ENCODE measurements at regions not wholly inside any gene's neighbourhood (a gene's known extent, or its start where the extent isn't known, plus 50 kb on each side); places are given as distances from the start of the nearest gene placed in this dataset.

DNA sequence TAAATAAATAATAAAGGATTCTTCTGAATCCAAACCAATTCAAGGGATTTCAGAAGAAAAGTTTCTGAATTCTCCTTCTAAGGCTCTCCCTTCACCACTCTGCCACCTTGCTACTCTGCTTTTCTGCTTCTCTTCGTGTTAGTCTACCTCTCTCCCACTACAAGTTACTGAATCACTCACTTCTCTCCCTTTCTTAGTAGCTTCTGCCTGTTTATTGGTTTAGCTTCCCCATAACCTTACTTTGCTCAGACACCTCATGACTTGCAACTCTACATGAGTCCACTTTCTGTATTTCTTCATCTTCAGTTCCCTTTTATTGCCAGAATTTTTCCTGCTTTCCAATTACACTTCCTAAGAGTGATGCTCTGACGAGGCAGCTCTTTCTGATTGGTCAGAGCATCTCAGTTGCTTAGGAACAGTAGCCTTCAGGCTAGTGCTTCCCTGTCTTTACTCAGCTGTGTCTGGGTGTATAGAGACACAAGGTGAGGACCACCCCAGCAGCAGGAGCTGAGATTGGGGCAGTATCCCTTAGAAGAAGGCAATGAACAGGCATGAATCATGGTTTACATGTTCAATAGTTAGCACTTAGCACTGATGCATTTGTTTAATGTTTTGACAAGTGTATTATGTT is 144.6 kb downstream of the SLC30A10 start:
- no peak for DNase-seq (ENCODE audit: low read depth)
- no peak overlapping the region for H3K4me3 ChIP-seq (ENCODE audit: low read depth, low read length)
- TF ChIP-seq, protein P1, sequence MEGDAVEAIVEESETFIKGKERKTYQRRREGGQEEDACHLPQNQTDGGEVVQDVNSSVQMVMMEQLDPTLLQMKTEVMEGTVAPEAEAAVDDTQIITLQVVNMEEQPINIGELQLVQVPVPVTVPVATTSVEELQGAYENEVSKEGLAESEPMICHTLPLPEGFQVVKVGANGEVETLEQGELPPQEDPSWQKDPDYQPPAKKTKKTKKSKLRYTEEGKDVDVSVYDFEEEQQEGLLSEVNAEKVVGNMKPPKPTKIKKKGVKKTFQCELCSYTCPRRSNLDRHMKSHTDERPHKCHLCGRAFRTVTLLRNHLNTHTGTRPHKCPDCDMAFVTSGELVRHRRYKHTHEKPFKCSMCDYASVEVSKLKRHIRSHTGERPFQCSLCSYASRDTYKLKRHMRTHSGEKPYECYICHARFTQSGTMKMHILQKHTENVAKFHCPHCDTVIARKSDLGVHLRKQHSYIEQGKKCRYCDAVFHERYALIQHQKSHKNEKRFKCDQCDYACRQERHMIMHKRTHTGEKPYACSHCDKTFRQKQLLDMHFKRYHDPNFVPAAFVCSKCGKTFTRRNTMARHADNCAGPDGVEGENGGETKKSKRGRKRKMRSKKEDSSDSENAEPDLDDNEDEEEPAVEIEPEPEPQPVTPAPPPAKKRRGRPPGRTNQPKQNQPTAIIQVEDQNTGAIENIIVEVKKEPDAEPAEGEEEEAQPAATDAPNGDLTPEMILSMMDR (IDR thresholded peaks at IDR 0.05; ENCODE audit: low read depth, low read length, missing control alignments): no peak

DNA sequence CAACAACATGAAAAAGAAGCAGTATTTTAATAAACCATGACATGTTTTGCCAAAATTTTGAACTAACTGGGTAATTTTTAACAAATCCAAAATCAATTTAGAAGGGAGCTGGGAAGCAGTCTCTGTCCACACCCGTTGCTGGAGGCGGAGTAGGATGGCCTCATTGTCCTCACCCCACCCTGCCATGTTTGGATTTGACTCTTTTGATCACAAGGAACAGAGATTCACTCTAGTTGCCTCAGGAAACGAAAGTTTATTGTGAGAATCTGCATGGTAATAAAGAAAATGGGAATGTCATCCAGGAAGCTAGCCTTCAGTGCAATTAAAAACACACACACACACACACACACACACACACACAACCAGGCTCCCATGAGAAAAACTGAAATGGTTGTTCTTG is 145.4 kb downstream of the SLC30A10 start:
- TF ChIP-seq, protein P1 (IDR thresholded peaks at IDR 0.05; ENCODE audit: low read depth, low read length, missing control alignments): no peak
- DNase-seq (ENCODE audit: low read depth): no peak
- no peak overlapping the region for H3K4me3 ChIP-seq (ENCODE audit: low read depth, low read length)

DNA sequence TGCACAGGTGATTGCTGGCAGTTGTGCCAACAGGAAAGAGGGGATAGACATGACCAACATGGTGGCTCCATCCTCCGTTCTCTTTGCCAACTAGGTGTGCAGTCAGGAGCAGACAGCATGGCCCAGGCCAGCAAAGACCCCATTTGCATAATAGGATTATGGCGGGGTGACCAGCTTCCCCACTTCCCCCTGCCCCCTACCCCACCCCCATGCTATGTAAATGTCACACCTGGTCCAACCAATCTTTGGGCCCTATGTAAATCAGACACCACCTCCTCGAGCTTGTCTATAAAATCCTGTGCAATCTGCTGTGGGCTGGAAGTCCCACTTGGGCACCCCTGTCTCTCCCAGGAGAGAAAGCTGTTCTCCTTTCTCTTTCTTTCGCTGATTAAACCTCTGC is 146.0 kb downstream of the SLC30A10 start:
- no peak for DNase-seq (ENCODE audit: low read depth)
- H3K4me3 ChIP-seq (ENCODE audit: low read depth, low read length): no peak overlapping the region

DNA sequence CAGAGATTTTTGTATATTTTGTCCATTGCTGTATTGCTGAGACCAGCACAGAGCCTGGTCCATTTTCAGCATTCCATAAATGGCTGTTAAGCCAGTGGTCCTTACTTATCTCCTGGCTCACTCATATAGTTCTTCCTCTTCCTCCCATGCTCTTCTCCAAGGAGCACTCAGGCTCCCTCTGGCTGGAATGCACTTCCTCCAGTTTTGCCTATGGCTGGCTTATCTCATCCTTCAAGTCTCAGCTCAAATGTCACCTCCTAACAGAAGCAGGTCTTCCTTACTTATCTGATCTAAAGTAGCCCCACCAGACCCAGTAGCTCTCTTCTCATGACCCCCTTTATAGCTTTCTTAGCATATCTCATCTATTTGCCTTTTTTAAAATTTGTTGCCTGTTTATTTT is 146.9 kb downstream of the SLC30A10 start:
- no peak overlapping the region for H3K4me3 ChIP-seq (ENCODE audit: low read depth, low read length)
- DNase-seq (ENCODE audit: low read depth): no peak
- TF ChIP-seq, protein P1 (IDR thresholded peaks at IDR 0.05; ENCODE audit: low read depth, low read length, missing control alignments): no peak

More for the DNA sequence above, 146.0 kb downstream of the SLC30A10 start:
- TF ChIP-seq, protein P1 (IDR thresholded peaks at IDR 0.05; ENCODE audit: low read depth, low read length, missing control alignments): no peak

DNA sequence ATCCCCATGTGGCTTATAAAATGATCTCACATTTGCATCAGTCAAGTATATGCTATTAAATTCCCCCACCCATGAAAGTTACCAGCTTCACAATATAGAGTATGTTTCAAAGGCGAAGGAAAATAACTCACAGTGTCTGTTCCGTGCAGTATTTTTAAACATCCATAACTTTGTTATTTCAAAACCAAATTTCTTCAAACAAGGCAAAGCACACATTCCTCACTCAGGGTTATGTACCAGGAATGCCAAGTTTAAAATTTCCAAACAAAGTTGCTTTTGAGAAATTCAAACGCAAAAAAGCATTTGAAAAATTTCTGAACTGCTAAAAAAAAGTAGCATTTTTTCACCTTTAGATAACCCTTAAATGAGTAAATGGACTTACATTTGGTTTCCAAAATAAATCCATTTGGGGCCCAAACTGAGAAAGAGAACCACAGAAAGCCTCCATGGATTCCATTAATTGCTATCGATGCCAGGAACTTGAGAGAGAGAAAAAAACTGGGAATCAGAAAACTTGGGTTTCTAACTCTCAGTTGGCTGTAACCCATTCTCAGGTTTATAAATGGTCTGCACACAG is 149.5 kb downstream of the SLC30A10 start:
- TF ChIP-seq, protein P1 (IDR thresholded peaks at IDR 0.05; ENCODE audit: low read depth, low read length, missing control alignments): no peak
- no peak overlapping the region for H3K4me3 ChIP-seq (ENCODE audit: low read depth, low read length)
- DNase-seq (ENCODE audit: low read depth): no peak

DNA sequence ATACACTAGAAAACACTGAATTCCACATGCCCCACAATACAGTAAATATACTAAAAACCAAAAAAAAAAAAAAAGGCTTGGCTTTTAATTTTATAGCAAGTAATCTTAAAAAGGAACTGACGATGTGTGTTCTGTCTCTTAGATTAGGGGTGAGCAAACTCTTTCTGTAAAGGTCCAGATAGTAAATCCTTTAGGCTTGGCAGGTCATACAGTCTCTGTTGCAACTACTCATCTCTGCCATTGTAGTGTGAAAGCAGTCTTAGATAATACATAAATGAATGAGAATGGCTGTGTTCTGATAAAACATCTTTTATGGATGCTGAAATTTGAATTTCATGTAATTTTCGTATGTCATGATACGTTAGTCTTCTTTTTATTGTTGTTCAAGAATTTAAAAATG is 150.2 kb downstream of the SLC30A10 start:
- TF ChIP-seq, protein P1 (IDR thresholded peaks at IDR 0.05; ENCODE audit: low read depth, low read length, missing control alignments): no peak
- H3K4me3 ChIP-seq (ENCODE audit: low read depth, low read length): no peak overlapping the region
- no peak for DNase-seq (ENCODE audit: low read depth)

DNA sequence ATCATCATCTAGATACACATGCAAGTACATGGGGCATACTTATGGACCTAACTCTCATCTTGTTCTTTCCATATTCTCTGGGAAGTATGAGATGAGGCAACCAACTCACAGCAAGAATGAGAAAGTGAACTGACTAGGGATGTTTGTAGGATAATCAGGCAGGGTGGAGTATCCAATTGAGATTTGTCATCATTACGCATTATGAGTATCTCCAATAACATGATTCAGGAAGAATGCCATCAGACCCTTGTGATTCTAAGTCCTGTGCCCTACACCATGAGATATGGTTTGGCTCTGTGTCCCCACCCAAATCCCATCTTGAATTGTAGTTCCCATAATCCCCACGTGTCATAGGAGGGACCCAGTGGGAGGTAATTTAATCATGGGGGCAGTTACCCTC is 154.0 kb downstream of the SLC30A10 start:
- no peak for DNase-seq (ENCODE audit: low read depth)
- no peak overlapping the region for H3K4me3 ChIP-seq (ENCODE audit: low read depth, low read length)
- TF ChIP-seq, protein P1 (IDR thresholded peaks at IDR 0.05; ENCODE audit: low read depth, low read length, missing control alignments): no peak
